DND-41 (cell line): ENCODE measurements at regions not wholly inside any gene's neighbourhood (a gene's known extent, or its start where the extent isn't known, plus 50 kb on each side); places are given as distances from the start of the nearest gene placed in this dataset.

Source experiments
- ATAC-seq: fragments of 200-7000 bp; cut with Tn5 transposase; 3 replicates; pipeline ENCODE4 v1.9.1; 2021; ENCODE audit warnings: low read depth; ENCODE audit not compliant: insufficient read depth
- DNase-seq: peaks from one replicate; pipeline ENCODE4 v3.0.0-alpha.2; 2020
- H2AFZ ChIP-seq: 2 replicates; pipeline ENCODE4 v1.6.0; 2012; ENCODE audit warnings: low read depth, low read length
- H3K27ac ChIP-seq: 2 replicates; pipeline ENCODE4 v1.5.1; 2012; ENCODE audit warnings: low read length, inconsistent platforms
- H3K27me3 ChIP-seq: fragments of 200-600 bp; sonication (generic); 2 replicates; pipeline ENCODE4 v1.6.0; 2012; ENCODE audit warnings: low read length, mild to moderate bottlenecking, inconsistent platforms; ENCODE audit not compliant: insufficient read depth, poor library complexity
- H3K36me3 ChIP-seq: 2 replicates; pipeline ENCODE4 v1.5.1; 2012; ENCODE audit warnings: low read length, inconsistent platforms; ENCODE audit not compliant: insufficient read depth
- H3K4me1 ChIP-seq: 2 replicates; pipeline ENCODE4 v1.5.1; 2012; ENCODE audit warnings: mild to moderate bottlenecking, low read length; ENCODE audit not compliant: insufficient read depth
- H3K4me2 ChIP-seq: 2 replicates; pipeline ENCODE4 v1.6.0; 2012; ENCODE audit warnings: mild to moderate bottlenecking, moderate library complexity, low read length, inconsistent platforms; ENCODE audit not compliant: insufficient read depth
- H3K4me3 ChIP-seq, 2 experiments: fragments of 200-600 bp in 1 of 2; shearing (Covaris generic) in 1 of 2; 2 replicates each; pipeline ENCODE4 v1.5.1; 2012 to 2016; ENCODE audit warnings: inconsistent platforms in 2 of 2, low read length in 2 of 2, mild to moderate bottlenecking in 2 of 2, low read depth in 1 of 2, moderate library complexity in 1 of 2
- H3K79me2 ChIP-seq: 2 replicates; pipeline ENCODE4 v1.6.0; 2012; ENCODE audit warnings: low read length, inconsistent platforms; ENCODE audit not compliant: insufficient read depth
- H3K9ac ChIP-seq: 2 replicates; pipeline ENCODE4 v1.6.0; 2012; ENCODE audit warnings: low read depth, mild to moderate bottlenecking, inconsistent platforms, low read length, moderate library complexity
- H3K9me3 ChIP-seq: 2 replicates; pipeline ENCODE4 v1.5.1; 2012; ENCODE audit warnings: low read length, moderate library complexity, mild to moderate bottlenecking, inconsistent platforms; ENCODE audit not compliant: insufficient read depth, severe bottlenecking
- H4K20me1 ChIP-seq: 2 replicates; pipeline ENCODE4 v1.6.0; 2012; ENCODE audit warnings: low read length; ENCODE audit not compliant: insufficient read depth
- EZH2 ChIP-seq: IDR thresholded peaks from 3 replicates; pipeline ENCODE4 v1.6.1; 2012; ENCODE audit warnings: borderline replicate concordance, low read depth, mild to moderate bottlenecking, moderate library complexity, low read length, inconsistent platforms; ENCODE audit not compliant: severe bottlenecking
- TF ChIP-seq, protein P1 (sequence below): IDR thresholded peaks from 2 replicates; pipeline ENCODE4 v1.5.1; 2012; ENCODE audit warnings: borderline replicate concordance, low read length, moderate library complexity, mild to moderate bottlenecking; ENCODE audit not compliant: poor library complexity, severe bottlenecking; ENCODE audit errors: extremely low read depth

- Histone ChIP-seq H2AFZ (no peak overlapping the region), H3K4me2 (no peak overlapping the region), H3K27me3 (no peaks in the 10 kb centered on the region), H3K36me3 (no peaks in the 10 kb centered on the region), H3K4me1 (no peaks in the 10 kb centered on the region), H3K9ac (no peak overlapping the region), H3K4me3 (no peak overlapping the region), H4K20me1 (no peaks in the 10 kb centered on the region), H3K27ac (no peak overlapping the region), H3K9me3 (no peaks in the 10 kb centered on the region), H3K79me2 (no peaks in the 10 kb centered on the region)
- no peak for TF ChIP-seq EZH2
- TF ChIP-seq, protein P1, sequence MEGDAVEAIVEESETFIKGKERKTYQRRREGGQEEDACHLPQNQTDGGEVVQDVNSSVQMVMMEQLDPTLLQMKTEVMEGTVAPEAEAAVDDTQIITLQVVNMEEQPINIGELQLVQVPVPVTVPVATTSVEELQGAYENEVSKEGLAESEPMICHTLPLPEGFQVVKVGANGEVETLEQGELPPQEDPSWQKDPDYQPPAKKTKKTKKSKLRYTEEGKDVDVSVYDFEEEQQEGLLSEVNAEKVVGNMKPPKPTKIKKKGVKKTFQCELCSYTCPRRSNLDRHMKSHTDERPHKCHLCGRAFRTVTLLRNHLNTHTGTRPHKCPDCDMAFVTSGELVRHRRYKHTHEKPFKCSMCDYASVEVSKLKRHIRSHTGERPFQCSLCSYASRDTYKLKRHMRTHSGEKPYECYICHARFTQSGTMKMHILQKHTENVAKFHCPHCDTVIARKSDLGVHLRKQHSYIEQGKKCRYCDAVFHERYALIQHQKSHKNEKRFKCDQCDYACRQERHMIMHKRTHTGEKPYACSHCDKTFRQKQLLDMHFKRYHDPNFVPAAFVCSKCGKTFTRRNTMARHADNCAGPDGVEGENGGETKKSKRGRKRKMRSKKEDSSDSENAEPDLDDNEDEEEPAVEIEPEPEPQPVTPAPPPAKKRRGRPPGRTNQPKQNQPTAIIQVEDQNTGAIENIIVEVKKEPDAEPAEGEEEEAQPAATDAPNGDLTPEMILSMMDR, result no peak
- no peak for DNase-seq
- no peak for ATAC-seq
Observed at GRCh38 chr2:157143901-157144300, 113.6 kb upstream of the GALNT5 start.

GRCh38 chr2:157149270-157149669, 108.2 kb upstream of the GALNT5 start:
- DNase-seq (no peak), ATAC-seq (no peak)
- H3K9me3 ChIP-seq, result no peaks in the 10 kb centered on the region
- no peak overlapping the region for H2AFZ ChIP-seq
- no peaks in the 10 kb centered on the region for H4K20me1 ChIP-seq
- H3K79me2 ChIP-seq, result no peaks in the 10 kb centered on the region
- H3K36me3 ChIP-seq, result no peaks in the 10 kb centered on the region
- H3K27ac ChIP-seq, result no peak overlapping the region
- no peak overlapping the region for H3K4me3 ChIP-seq
- no peaks in the 10 kb centered on the region for H3K4me1 ChIP-seq
- H3K9ac ChIP-seq, result no peak overlapping the region
- no peaks in the 10 kb centered on the region for H3K27me3 ChIP-seq
- TF ChIP-seq EZH2, result no peak
- TF ChIP-seq, protein P1, result no peak
- H3K4me2 ChIP-seq, result no peak overlapping the region

DNA sequence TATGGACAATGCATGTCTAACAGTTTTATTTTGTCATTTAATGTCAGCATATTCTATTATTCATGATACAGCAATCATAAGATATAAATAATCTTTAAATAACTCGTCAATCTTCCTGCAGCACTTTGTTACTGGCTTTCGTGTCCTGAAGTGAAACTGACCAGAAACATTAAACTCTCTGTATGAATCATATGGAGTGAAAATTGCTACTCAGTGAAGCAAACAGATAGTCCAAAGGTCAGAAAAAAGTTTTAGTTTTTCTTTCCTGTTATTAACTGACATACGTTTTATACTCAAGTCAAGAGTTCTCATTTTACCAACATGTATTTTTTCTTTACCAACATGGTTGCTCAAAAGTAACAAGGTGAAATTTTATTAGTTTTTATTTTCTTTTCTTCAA, 106.8 kb upstream of the GALNT5 start:
- Histone ChIP-seq H3K9ac (no peak overlapping the region), H4K20me1 (no peaks in the 10 kb centered on the region), H3K4me1 (no peaks in the 10 kb centered on the region), H3K27me3 (no peaks in the 10 kb centered on the region), H3K4me2 (no peak overlapping the region), H3K4me3 (no peak overlapping the region), H3K79me2 (no peaks in the 10 kb centered on the region), H2AFZ (no peak overlapping the region), H3K36me3 (no peaks in the 10 kb centered on the region), H3K27ac (no peak overlapping the region), H3K9me3 (no peaks in the 10 kb centered on the region)
- DNase-seq, result no peak
- no peak for ATAC-seq
- TF ChIP-seq, protein P1, result no peak
- TF ChIP-seq EZH2, result no peak

GRCh38 chr2:157152362-157152761, 105.1 kb upstream of the GALNT5 start:
- Histone ChIP-seq H3K4me2 (no peak overlapping the region), H3K9me3 (no peaks in the 10 kb centered on the region), H3K4me3 (no peak overlapping the region), H2AFZ (no peak overlapping the region), H3K27ac (no peak overlapping the region), H4K20me1 (no peaks in the 10 kb centered on the region), H3K27me3 (no peaks in the 10 kb centered on the region), H3K79me2 (no peaks in the 10 kb centered on the region), H3K9ac (no peak overlapping the region), H3K4me1 (no peaks in the 10 kb centered on the region), H3K36me3 (no peaks in the 10 kb centered on the region)
- ATAC-seq (no peak), DNase-seq (no peak)
- TF ChIP-seq, protein P1, result no peak
- TF ChIP-seq EZH2, result no peak
